ENCODE measurements at regions not wholly inside any gene's neighbourhood (a gene's known extent, or its start where the extent isn't known, plus 50 kb on each side); places are given as distances from the start of the nearest gene placed in this dataset.
"Not testable (repeated sequence)": the region's sequence is repeated elsewhere in the genome, so short reads cannot be mapped to it uniquely, and the experiment has no call there.

GRCh38 chr1:56097713-56098112, 481.6 kb downstream of the PLPP3 start:
- DNase-seq, result no peak

GRCh38 chr1:56095696-56096665, 483.4 kb downstream of the PLPP3 start:
- DNase-seq, result no peak

GRCh38 chr1:56094168-56094567, 485.2 kb downstream of the PLPP3 start:
- no peak for DNase-seq

- DNase-seq, result no peak
Measured at GRCh38 chr1:56092684-56093570, 486.4 kb downstream of the PLPP3 start.

- not testable (repeated sequence) for DNase-seq
Measured at GRCh38 chr1:56089826-56090225, 489.5 kb downstream of the PLPP3 start.

GRCh38 chr1:56084246-56084645, 495.1 kb downstream of the PLPP3 start:
- no peak for DNase-seq

GRCh38 chr1:56081736-56082135, 497.6 kb downstream of the PLPP3 start:
- DNase-seq, result no peak

- DNase-seq, result no peak
Measured at GRCh38 chr1:56081173-56081572, 498.2 kb downstream of the PLPP3 start.

- no peak for DNase-seq
Measured at GRCh38 chr1:56080123-56080522, 499.2 kb downstream of the PLPP3 start.

GRCh38 chr1:56079391-56079790, 500.0 kb downstream of the PLPP3 start:
- no peak for DNase-seq

- DNase-seq, result no peak
Measured at GRCh38 chr1:56077206-56077605, 502.2 kb downstream of the PLPP3 start.

GRCh38 chr1:56074007-56074651, 505.2 kb downstream of the PLPP3 start:
- DNase-seq, result no peak

- DNase-seq, result no peak
Measured at GRCh38 chr1:56073614-56074006, 505.8 kb downstream of the PLPP3 start.

GRCh38 chr1:56073206-56073605, 506.2 kb downstream of the PLPP3 start:
- no peak for DNase-seq

- DNase-seq, result no peak
Measured at GRCh38 chr1:56072310-56072709, 507.1 kb downstream of the PLPP3 start.

- no peak for DNase-seq
Measured at GRCh38 chr1:56071351-56071750, 508.0 kb downstream of the PLPP3 start.

GRCh38 chr1:56070601-56071000, 508.8 kb downstream of the PLPP3 start:
- DNase-seq, result no peak

GRCh38 chr1:56069824-56070223, 509.5 kb downstream of the PLPP3 start:
- DNase-seq, result no peak

GRCh38 chr1:56068908-56069307, 510.5 kb downstream of the PLPP3 start:
- no peak for DNase-seq

GRCh38 chr1:56068210-56068609, 511.2 kb downstream of the PLPP3 start:
- DNase-seq, result no peak

- DNase-seq, result no peak
Measured at GRCh38 chr1:56065729-56066128, 513.6 kb downstream of the PLPP3 start.

GRCh38 chr1:56064705-56065104, 514.7 kb downstream of the PLPP3 start:
- no peak for DNase-seq

- no peak for DNase-seq
Measured at GRCh38 chr1:56063461-56063860, 515.9 kb downstream of the PLPP3 start.
